Kidney (tissue), 13 donors: ENCODE measurements at regions not wholly inside any gene's neighbourhood (a gene's known extent, or its start where the extent isn't known, plus 50 kb on each side); places are given as distances from the start of the nearest gene placed in this dataset.

Source experiments
- DNase-seq, 5 donors: peaks; one replicate each; pipeline ENCODE4 v3.0.0-alpha.2; 2013 to 2020
- FAIRE-seq: peaks from 2 replicates; lab custom pipeline; 2012; peaks lifted over from hg19 to GRCh38; lab: Jason Lieb, UNC
- H3K27ac ChIP-seq, 2 donors: one replicate each; pipeline ENCODE4 v1.7.0; 2013; ENCODE audit warnings: low read depth in 2 of 2, low read length in 2 of 2, inconsistent platforms in 1 of 2
- H3K27me3 ChIP-seq: one replicate; pipeline ENCODE4 v1.7.1; 2013; ENCODE audit warnings: low read length, inconsistent platforms; ENCODE audit not compliant: control insufficient read depth, insufficient read depth
- H3K36me3 ChIP-seq, 3 donors: one replicate each; pipeline versions ENCODE4 v1.7.0 to v1.7.1; 2013; ENCODE audit warnings: low read length in 3 of 3, control low read depth in 1 of 3, inconsistent platforms in 1 of 3; ENCODE audit not compliant: insufficient read depth in 3 of 3, control insufficient read depth in 2 of 3
- H3K4me1 ChIP-seq, 3 donors: one replicate each; pipeline versions ENCODE4 v1.7.0 to v1.7.1; 2013; ENCODE audit warnings: low read length in 3 of 3, inconsistent platforms in 1 of 3, low read depth in 1 of 3; ENCODE audit not compliant: control insufficient read depth in 2 of 3, insufficient read depth in 2 of 3
- H3K4me3 ChIP-seq, 3 donors: one replicate each; pipeline versions ENCODE4 v1.7.0 to v1.8.1; 2013; ENCODE audit warnings: low read length in 3 of 3, control low read depth in 1 of 3, inconsistent platforms in 1 of 3
- H3K9ac ChIP-seq, 3 donors: one replicate each; pipeline versions ENCODE4 v1.7.0 to v1.7.1; 2013; ENCODE audit warnings: low read length in 3 of 3, control low read depth in 1 of 3, inconsistent platforms in 1 of 3
- H3K9me3 ChIP-seq, 3 donors: one replicate each; pipeline versions ENCODE4 v1.7.0 to v1.7.1; 2013; ENCODE audit warnings: low read length in 3 of 3, control low read depth in 1 of 3, inconsistent platforms in 1 of 3; ENCODE audit not compliant: control insufficient read depth in 2 of 3, insufficient read depth in 1 of 3
- intact Hi-C: fragments of 100-400 bp; cut with DNase I; formaldehyde crosslinking; loops from one replicate; pipeline ENCODE4 v1.11.1; 2022
- TF ChIP-seq, protein P1 (sequence below): IDR thresholded peaks from 3 replicates; pipeline ENCODE4 v1.5.1; 2012; ENCODE audit warnings: mild to moderate bottlenecking, moderate library complexity, borderline replicate concordance; ENCODE audit not compliant: insufficient read depth; ENCODE audit errors: extremely low read depth
- donor health status: control.
- donor health status: control.
- donor health status: control.
- donor health status: control.
- donor health status: control.
- donor health status: DM: yes; HTN: yes; CAD: no.
- donor health status: Normal renal cell carcinoma (clear cell type).

- Histone ChIP-seq H3K9me3 (no peaks in the 10 kb centered on the region), H3K36me3 (no peaks in the 10 kb centered on the region), H3K9ac (no peak overlapping the region), H3K4me3 (no peak overlapping the region), H3K27me3 (no peaks in the 10 kb centered on the region), H3K4me1 (no peaks in the 10 kb centered on the region), H3K27ac (no peak overlapping the region)
- DNase-seq, result no peak
- no peak for FAIRE-seq
- TF ChIP-seq, protein P1, sequence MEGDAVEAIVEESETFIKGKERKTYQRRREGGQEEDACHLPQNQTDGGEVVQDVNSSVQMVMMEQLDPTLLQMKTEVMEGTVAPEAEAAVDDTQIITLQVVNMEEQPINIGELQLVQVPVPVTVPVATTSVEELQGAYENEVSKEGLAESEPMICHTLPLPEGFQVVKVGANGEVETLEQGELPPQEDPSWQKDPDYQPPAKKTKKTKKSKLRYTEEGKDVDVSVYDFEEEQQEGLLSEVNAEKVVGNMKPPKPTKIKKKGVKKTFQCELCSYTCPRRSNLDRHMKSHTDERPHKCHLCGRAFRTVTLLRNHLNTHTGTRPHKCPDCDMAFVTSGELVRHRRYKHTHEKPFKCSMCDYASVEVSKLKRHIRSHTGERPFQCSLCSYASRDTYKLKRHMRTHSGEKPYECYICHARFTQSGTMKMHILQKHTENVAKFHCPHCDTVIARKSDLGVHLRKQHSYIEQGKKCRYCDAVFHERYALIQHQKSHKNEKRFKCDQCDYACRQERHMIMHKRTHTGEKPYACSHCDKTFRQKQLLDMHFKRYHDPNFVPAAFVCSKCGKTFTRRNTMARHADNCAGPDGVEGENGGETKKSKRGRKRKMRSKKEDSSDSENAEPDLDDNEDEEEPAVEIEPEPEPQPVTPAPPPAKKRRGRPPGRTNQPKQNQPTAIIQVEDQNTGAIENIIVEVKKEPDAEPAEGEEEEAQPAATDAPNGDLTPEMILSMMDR, result no peak
- intact Hi-C loops, result no loop called here
Measured at GRCh38 chr2:58951722-58952121, 710.6 kb upstream of the FANCL start.

GRCh38 chr2:58950795-58951462, 709.8 kb upstream of the FANCL start:
- no peaks in the 10 kb centered on the region for H3K36me3 ChIP-seq
- intact Hi-C loops, result no loop called here
- no peak overlapping the region for H3K4me3 ChIP-seq
- no peak for DNase-seq
- no peak for FAIRE-seq
- no peak overlapping the region for H3K9ac ChIP-seq
- no peaks in the 10 kb centered on the region for H3K9me3 ChIP-seq
- H3K27ac ChIP-seq, result no peak overlapping the region
- H3K4me1 ChIP-seq, result no peaks in the 10 kb centered on the region
- no peaks in the 10 kb centered on the region for H3K27me3 ChIP-seq
- TF ChIP-seq, protein P1, result no peak

DNA sequence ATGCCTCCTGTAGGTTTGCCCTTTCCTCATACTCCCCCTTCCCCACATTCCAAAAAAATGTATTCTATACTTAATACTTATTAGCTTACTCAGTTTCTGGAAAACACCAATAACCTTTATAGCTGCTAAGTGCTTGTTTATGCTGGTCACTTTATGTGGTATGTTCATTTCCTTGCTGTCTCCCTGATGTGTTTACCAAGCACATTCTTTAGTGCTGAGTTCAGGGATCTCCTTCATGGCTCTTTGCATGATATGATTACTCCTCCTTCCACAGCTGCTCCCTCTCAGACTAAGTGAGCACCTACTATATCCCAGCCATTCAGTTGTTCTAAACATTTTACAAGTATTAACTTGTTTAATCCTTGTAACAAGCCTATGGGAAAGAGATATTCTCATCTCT, 698.3 kb upstream of the FANCL start:
- Histone ChIP-seq H3K9me3 (no peaks in the 10 kb centered on the region), H3K4me3 (no peak overlapping the region), H3K4me1 (no peaks in the 10 kb centered on the region), H3K36me3 (no peaks in the 10 kb centered on the region), H3K27ac (no peak overlapping the region), H3K27me3 (no peaks in the 10 kb centered on the region), H3K9ac (no peak overlapping the region)
- intact Hi-C loops, result no loop called here
- DNase-seq, result no peak
- FAIRE-seq, result no peak
- TF ChIP-seq, protein P1, result no peak

- TF ChIP-seq, protein P1, result no peak
- DNase-seq, result no peak
- intact Hi-C loops, result no loop called here
- no peak for FAIRE-seq
- Histone ChIP-seq H3K4me3 (no peak overlapping the region), H3K27ac (no peak overlapping the region), H3K9me3 (no peaks in the 10 kb centered on the region), H3K27me3 (no peaks in the 10 kb centered on the region), H3K9ac (no peak overlapping the region), H3K36me3 (no peaks in the 10 kb centered on the region), H3K4me1 (no peaks in the 10 kb centered on the region)
Measured at GRCh38 chr2:58938988-58939387, 697.9 kb upstream of the FANCL start.
